ENCODE measurements at regions not wholly inside any gene's neighbourhood (a gene's known extent, or its start where the extent isn't known, plus 50 kb on each side); places are given as distances from the start of the nearest gene placed in this dataset.

- H3K9me3 ChIP-seq (ENCODE audit: control insufficient read depth, insufficient read depth, low read depth, low read length) = no peaks in the 10 kb centered on the region
- H3K36me3 ChIP-seq (ENCODE audit: control insufficient read depth, insufficient read depth, low read length) = no peaks in the 10 kb centered on the region
- ChIA-PET POLR2A (no interaction called here), CTCF (no interaction called here)
- no TSS peak for BruUV-seq (replicated peaks)
- no peaks in the 10 kb centered on the region for H3K27me3 ChIP-seq (ENCODE audit: control insufficient read depth, insufficient read depth, low read length)
- TF ChIP-seq REST (IDR thresholded peaks at IDR 0.05; ENCODE audit: insufficient read depth in 1 of 2, low read depth in 2 of 2, low read length in 1 of 2) (no peak), TCF7L2 (IDR thresholded peaks at IDR 0.05; ENCODE audit: low read depth, low read length) (no peak), CTCF (IDR thresholded peaks at IDR 0.05) (no peak), SIN3A (IDR thresholded peaks at IDR 0.05; ENCODE audit: borderline replicate concordance, insufficient read depth, low read depth, low read length) (no peak), POLR2AphosphoS5 (IDR thresholded peaks at IDR 0.05; ENCODE audit: low read depth, low read length) (no peak)
- in situ Hi-C loops (cut with HindIII; ENCODE audit: low pct_unique_long_range_greater_than_20kb, low sequenced_read_pairs) (no loop called here), intact Hi-C loops (cut with micrococcal nuclease; ENCODE audit: unreplicated experiment) (no loop called here)
- no peak overlapping the region for H3K4me3 ChIP-seq (ENCODE audit: low read depth in 2 of 2, low read length in 2 of 2)
- no peaks in the 10 kb centered on the region for H3K4me1 ChIP-seq (ENCODE audit: control insufficient read depth, insufficient read depth, low read length)
- H3K27ac ChIP-seq (ENCODE audit: low read length) = no peak overlapping the region
- no peak for ATAC-seq
- DNase-seq (ENCODE audit: low read depth, low spot score) = no peak
Measured at GRCh38 chr12:24133384-24133783, 183.9 kb upstream of the SOX5 start.

GRCh38 chr12:24127919-24128721, 178.7 kb upstream of the SOX5 start:
- CTCF ChIA-PET = no interaction called here
- Histone ChIP-seq H3K36me3 (ENCODE audit: control insufficient read depth, insufficient read depth, low read length) (no peaks in the 10 kb centered on the region), H3K27me3 (ENCODE audit: control insufficient read depth, insufficient read depth, low read length) (no peaks in the 10 kb centered on the region), H3K4me3 (ENCODE audit: low read depth in 2 of 2, low read length in 2 of 2) (no peak overlapping the region), H3K9me3 (ENCODE audit: control insufficient read depth, insufficient read depth, low read depth, low read length) (no peaks in the 10 kb centered on the region), H3K27ac (ENCODE audit: low read length) (no peak overlapping the region), H3K4me1 (ENCODE audit: control insufficient read depth, insufficient read depth, low read length) (no peaks in the 10 kb centered on the region)
- in situ Hi-C loops (cut with HindIII; ENCODE audit: low pct_unique_long_range_greater_than_20kb, low sequenced_read_pairs) = no loop called here
- ATAC-seq (no peak), DNase-seq (ENCODE audit: low read depth, low spot score) (no peak)
- intact Hi-C loops (cut with micrococcal nuclease; ENCODE audit: unreplicated experiment) = no loop called here
- BruUV-seq (replicated peaks) = no TSS peak
- POLR2A ChIA-PET = no interaction called here
- TF ChIP-seq REST (IDR thresholded peaks at IDR 0.05; ENCODE audit: insufficient read depth in 1 of 2, low read depth in 2 of 2, low read length in 1 of 2) = no peak
- no peak for TF ChIP-seq POLR2AphosphoS5 (IDR thresholded peaks at IDR 0.05; ENCODE audit: low read depth, low read length)
- TF ChIP-seq TCF7L2 (IDR thresholded peaks at IDR 0.05; ENCODE audit: low read depth, low read length) = no peak
- TF ChIP-seq SIN3A (IDR thresholded peaks at IDR 0.05; ENCODE audit: borderline replicate concordance, insufficient read depth, low read depth, low read length) = no peak
- TF ChIP-seq CTCF (IDR thresholded peaks at IDR 0.05) = no peak

All from Panc1 (cell line).